Gastrocnemius medialis (tissue), 4 donors: ENCODE measurements at regions not wholly inside any gene's neighbourhood (a gene's known extent, or its start where the extent isn't known, plus 50 kb on each side); places are given as distances from the start of the nearest gene placed in this dataset.

Experiments used
- ATAC-seq, 2 donors: fragments of 150-250 bp; one replicate each; pipeline ENCODE4 v1.9.1; 2016
- DNase-seq, 2 donors: peaks; one replicate each; pipeline ENCODE4 v3.0.0-alpha.2; 2019
- H3K27ac ChIP-seq, 4 donors: fragments of 200-600 bp; sonication (generic); 1 replicate in 1 of 4; 2 replicates in 3 of 4; pipeline ENCODE4 v1.5.1; 2016 to 2018; ENCODE audit warnings: mild to moderate bottlenecking in 2 of 4, moderate library complexity in 1 of 4
- H3K27me3 ChIP-seq, 3 donors: fragments of 200-600 bp; sonication (generic) in 2 of 3; 1 replicate in 1 of 3; 2 replicates in 2 of 3; pipeline versions ENCODE4 v1.5.1 to v1.6.0; 2016 to 2019; ENCODE audit warnings: mild to moderate bottlenecking in 1 of 3, moderate library complexity in 1 of 3
- H3K36me3 ChIP-seq, 2 donors: fragments of 200-600 bp; sonication (generic) in 1 of 2; one replicate each; pipeline ENCODE4 v1.5.1; 2017 to 2018
- H3K4me1 ChIP-seq, 2 donors: fragments of 200-600 bp; sonication (generic) in 1 of 2; one replicate each; pipeline ENCODE4 v1.5.1; 2016 to 2017; ENCODE audit warnings: mild to moderate bottlenecking in 2 of 2
- H3K4me3 ChIP-seq, 4 donors: fragments of 200-600 bp; sonication (generic) in 3 of 4; 1 replicate in 1 of 4; 2 replicates in 3 of 4; pipeline ENCODE4 v1.5.1; 2016 to 2019; ENCODE audit warnings: mild to moderate bottlenecking in 2 of 4
- H3K9me3 ChIP-seq, 3 donors: fragments of 200-600 bp; sonication (generic) in 2 of 3; 1 replicate in 1 of 3; 2 replicates in 2 of 3; pipeline ENCODE4 v1.5.1; 2016 to 2019
- POLR2A ChIP-seq, 2 donors: fragments of 450-650 bp; IDR thresholded peaks; one replicate each; pipeline ENCODE4 v1.6.1; 2017; ENCODE audit warnings: antibody characterized with exemption in 2 of 2, mild to moderate bottlenecking in 2 of 2, moderate library complexity in 2 of 2
- in situ Hi-C, 4 donors: fragments of 200-750 bp; cut with MboI; loops; one replicate each; pipeline versions ENCODE4 v1.15.0 to v1.8.0; 2017; ENCODE audit warnings: low sequenced_read_pairs in 4 of 4
- intact Hi-C: fragments of 100-400 bp; cut with DNase I; formaldehyde crosslinking; loops from one replicate; pipeline ENCODE4 v1.15.1; 2023; ENCODE audit warnings: low total_unique reads
- TF ChIP-seq, protein P1 (sequence below), 5 experiments: fragments of 450-650 bp in 3 of 5; fragments of 200-600 bp in 2 of 5; sonication (generic) in 2 of 5; IDR thresholded peaks in 4 of 5; conservative IDR thresholded peaks in 1 of 5; 1 replicate in 4 of 5; 2 replicates in 1 of 5; pipeline ENCODE4 v1.5.1; 2016 to 2019; ENCODE audit warnings: antibody characterized with exemption in 5 of 5, mild to moderate bottlenecking in 3 of 5, moderate library complexity in 3 of 5

DNA sequence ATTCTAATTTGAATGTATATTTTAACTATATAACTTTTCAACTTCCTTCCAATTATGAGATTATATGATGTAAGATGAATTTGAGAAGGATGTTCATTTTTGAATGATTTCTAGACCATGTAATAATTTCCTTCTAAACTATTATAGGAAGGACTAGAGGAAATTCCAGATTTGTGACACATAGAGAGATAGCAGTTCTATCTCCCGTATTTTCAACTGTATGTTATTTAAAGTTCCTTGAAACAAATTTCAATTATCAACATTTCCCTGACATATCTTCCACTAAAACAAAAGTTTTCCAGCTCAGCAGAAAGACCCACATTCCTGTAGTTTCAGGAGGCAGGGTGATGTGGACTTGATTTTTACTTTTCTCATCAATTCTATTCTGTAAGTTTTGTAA lies 396.7 kb upstream of the C1orf87 start:
- in situ Hi-C loops (no loop called here), intact Hi-C loops (no loop called here)
- no peaks in the 10 kb centered on the region for H3K9me3 ChIP-seq
- no peak overlapping the region for H3K4me3 ChIP-seq
- H3K36me3 ChIP-seq = no peaks in the 10 kb centered on the region
- DNase-seq = no peak
- no peak overlapping the region for H3K27ac ChIP-seq
- no peaks in the 10 kb centered on the region for H3K4me1 ChIP-seq
- TF ChIP-seq, protein P1, sequence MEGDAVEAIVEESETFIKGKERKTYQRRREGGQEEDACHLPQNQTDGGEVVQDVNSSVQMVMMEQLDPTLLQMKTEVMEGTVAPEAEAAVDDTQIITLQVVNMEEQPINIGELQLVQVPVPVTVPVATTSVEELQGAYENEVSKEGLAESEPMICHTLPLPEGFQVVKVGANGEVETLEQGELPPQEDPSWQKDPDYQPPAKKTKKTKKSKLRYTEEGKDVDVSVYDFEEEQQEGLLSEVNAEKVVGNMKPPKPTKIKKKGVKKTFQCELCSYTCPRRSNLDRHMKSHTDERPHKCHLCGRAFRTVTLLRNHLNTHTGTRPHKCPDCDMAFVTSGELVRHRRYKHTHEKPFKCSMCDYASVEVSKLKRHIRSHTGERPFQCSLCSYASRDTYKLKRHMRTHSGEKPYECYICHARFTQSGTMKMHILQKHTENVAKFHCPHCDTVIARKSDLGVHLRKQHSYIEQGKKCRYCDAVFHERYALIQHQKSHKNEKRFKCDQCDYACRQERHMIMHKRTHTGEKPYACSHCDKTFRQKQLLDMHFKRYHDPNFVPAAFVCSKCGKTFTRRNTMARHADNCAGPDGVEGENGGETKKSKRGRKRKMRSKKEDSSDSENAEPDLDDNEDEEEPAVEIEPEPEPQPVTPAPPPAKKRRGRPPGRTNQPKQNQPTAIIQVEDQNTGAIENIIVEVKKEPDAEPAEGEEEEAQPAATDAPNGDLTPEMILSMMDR (IDR thresholded peaks at IDR 0.05 in 4 of 5, conservative IDR thresholded peaks at IDR 0.05 in 1 of 5) = no peak
- no peak for TF ChIP-seq POLR2A (IDR thresholded peaks at IDR 0.05)
- no peaks in the 10 kb centered on the region for H3K27me3 ChIP-seq
- no peak for ATAC-seq

GRCh38 chr1:60463786-60464185 lies 390.2 kb upstream of the C1orf87 start:
- ATAC-seq (no peak), DNase-seq (no peak)
- intact Hi-C loops (no loop called here), in situ Hi-C loops (no loop called here)
- H3K27ac ChIP-seq = no peak overlapping the region
- H3K4me3 ChIP-seq = no peak overlapping the region
- H3K4me1 ChIP-seq = no peaks in the 10 kb centered on the region
- no peaks in the 10 kb centered on the region for H3K27me3 ChIP-seq
- H3K9me3 ChIP-seq = no peaks in the 10 kb centered on the region
- no peaks in the 10 kb centered on the region for H3K36me3 ChIP-seq
- TF ChIP-seq, protein P1 (IDR thresholded peaks at IDR 0.05 in 4 of 5, conservative IDR thresholded peaks at IDR 0.05 in 1 of 5) = no peak
- TF ChIP-seq POLR2A (IDR thresholded peaks at IDR 0.05) = no peak

- Histone ChIP-seq H3K36me3 (no peaks in the 10 kb centered on the region), H3K4me3 (no peak overlapping the region), H3K27me3 (no peaks in the 10 kb centered on the region), H3K4me1 (no peaks in the 10 kb centered on the region), H3K27ac (no peak overlapping the region), H3K9me3 (no peaks in the 10 kb centered on the region)
- TF ChIP-seq, protein P1 (IDR thresholded peaks at IDR 0.05 in 4 of 5, conservative IDR thresholded peaks at IDR 0.05 in 1 of 5) = no peak
- TF ChIP-seq POLR2A (IDR thresholded peaks at IDR 0.05) = no peak
- intact Hi-C loops (no loop called here), in situ Hi-C loops (no loop called here)
- ATAC-seq = no peak
- no peak for DNase-seq
These were observed 389.6 kb upstream of the C1orf87 start for GRCh38 chr1:60463146-60463545.

DNA sequence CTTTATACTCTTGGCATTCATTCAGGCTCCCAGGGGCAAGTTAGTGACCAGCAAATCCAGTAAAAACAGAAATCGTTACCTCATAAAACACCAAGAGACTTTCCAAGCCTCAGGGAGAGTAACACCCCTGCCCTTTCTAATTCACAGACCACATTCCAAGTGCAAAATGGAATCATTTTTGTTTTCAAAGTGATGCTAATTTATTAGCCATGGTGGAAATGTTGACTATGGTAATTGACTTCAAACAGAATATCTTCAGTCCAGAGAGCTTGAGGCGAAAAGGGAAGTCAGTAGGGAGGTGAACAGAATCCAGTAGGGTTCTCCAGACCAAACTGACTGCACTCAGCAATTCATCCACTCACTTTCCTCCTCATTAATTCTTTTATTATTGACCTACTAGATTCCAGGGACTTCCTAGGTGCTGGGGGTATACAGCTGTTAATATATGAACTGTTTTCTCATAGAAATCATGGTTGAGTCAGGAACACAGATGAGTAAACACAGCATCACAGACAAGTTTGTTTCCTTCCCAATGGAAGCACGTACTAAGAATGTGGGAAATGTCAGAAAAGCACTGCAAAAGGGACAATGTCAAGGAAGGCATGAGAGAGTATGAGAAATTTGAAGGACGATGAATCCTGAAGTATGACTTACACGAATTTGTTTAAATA lies 388.5 kb upstream of the C1orf87 start:
- H3K4me3 ChIP-seq = no peak overlapping the region
- intact Hi-C loops (no loop called here), in situ Hi-C loops (no loop called here)
- no peaks in the 10 kb centered on the region for H3K36me3 ChIP-seq
- H3K4me1 ChIP-seq = no peaks in the 10 kb centered on the region
- no peak for DNase-seq
- no peak for TF ChIP-seq POLR2A (IDR thresholded peaks at IDR 0.05)
- H3K9me3 ChIP-seq = no peaks in the 10 kb centered on the region
- ATAC-seq = no peak
- H3K27ac ChIP-seq = no peak overlapping the region
- no peaks in the 10 kb centered on the region for H3K27me3 ChIP-seq

- intact Hi-C loops (no loop called here), in situ Hi-C loops (no loop called here)
- Histone ChIP-seq H3K27ac (no peak overlapping the region), H3K4me3 (no peak overlapping the region), H3K27me3 (no peaks in the 10 kb centered on the region), H3K36me3 (no peaks in the 10 kb centered on the region), H3K9me3 (no peaks in the 10 kb centered on the region), H3K4me1 (no peaks in the 10 kb centered on the region)
- ATAC-seq (no peak), DNase-seq (no peak)
- TF ChIP-seq, protein P1 (IDR thresholded peaks at IDR 0.05 in 4 of 5, conservative IDR thresholded peaks at IDR 0.05 in 1 of 5) = no peak
- no peak for TF ChIP-seq POLR2A (IDR thresholded peaks at IDR 0.05)
These were observed 384.5 kb upstream of the C1orf87 start for GRCh38 chr1:60458111-60458510.
